ENCODE measurements at regions not wholly inside any gene's neighbourhood (a gene's known extent, or its start where the extent isn't known, plus 50 kb on each side); places are given as distances from the start of the nearest gene placed in this dataset.

DNA sequence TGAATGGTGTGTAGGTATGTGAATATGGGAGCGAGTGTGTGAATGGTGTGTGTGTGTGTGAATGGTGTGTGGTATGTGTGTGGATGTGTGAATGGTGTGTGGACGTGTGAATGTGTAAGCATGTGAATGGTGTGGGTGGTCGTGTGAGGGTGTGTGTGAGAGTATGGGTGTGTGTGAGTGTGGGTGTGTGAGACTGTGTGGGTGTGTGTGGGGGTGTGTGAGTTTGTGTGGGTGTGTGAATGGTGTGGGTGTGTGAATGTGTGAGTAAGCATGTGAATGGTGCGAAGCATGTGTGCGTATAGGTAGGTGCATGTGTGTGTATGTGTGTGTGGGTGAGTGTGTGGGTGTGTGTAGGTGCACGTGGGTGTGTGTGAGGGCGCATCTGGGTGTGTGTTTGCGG lies 160.7 kb upstream of the COBL start:
- TF ChIP-seq POLR2AphosphoS5 (IDR thresholded peaks at IDR 0.05): no peak
- TF ChIP-seq POLR2A (IDR thresholded peaks at IDR 0.05): no peak
- TF ChIP-seq, protein P1, sequence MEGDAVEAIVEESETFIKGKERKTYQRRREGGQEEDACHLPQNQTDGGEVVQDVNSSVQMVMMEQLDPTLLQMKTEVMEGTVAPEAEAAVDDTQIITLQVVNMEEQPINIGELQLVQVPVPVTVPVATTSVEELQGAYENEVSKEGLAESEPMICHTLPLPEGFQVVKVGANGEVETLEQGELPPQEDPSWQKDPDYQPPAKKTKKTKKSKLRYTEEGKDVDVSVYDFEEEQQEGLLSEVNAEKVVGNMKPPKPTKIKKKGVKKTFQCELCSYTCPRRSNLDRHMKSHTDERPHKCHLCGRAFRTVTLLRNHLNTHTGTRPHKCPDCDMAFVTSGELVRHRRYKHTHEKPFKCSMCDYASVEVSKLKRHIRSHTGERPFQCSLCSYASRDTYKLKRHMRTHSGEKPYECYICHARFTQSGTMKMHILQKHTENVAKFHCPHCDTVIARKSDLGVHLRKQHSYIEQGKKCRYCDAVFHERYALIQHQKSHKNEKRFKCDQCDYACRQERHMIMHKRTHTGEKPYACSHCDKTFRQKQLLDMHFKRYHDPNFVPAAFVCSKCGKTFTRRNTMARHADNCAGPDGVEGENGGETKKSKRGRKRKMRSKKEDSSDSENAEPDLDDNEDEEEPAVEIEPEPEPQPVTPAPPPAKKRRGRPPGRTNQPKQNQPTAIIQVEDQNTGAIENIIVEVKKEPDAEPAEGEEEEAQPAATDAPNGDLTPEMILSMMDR (IDR thresholded peaks at IDR 0.05): no peak
- TF ChIP-seq EP300 (IDR thresholded peaks at IDR 0.05; ENCODE audit: low read depth): no peak
